Inflammatory macrophage treated with lipopolysaccharide for 1 hour (primary cell): ENCODE measurements at regions not wholly inside any gene's neighbourhood (a gene's known extent, or its start where the extent isn't known, plus 50 kb on each side); places are given as distances from the start of the nearest gene placed in this dataset.

Experiments
- DNase-seq, 2 donors: peaks; one replicate each; pipeline ENCODE4 v3.0.0-alpha.2; 2020 to 2022

DNA sequence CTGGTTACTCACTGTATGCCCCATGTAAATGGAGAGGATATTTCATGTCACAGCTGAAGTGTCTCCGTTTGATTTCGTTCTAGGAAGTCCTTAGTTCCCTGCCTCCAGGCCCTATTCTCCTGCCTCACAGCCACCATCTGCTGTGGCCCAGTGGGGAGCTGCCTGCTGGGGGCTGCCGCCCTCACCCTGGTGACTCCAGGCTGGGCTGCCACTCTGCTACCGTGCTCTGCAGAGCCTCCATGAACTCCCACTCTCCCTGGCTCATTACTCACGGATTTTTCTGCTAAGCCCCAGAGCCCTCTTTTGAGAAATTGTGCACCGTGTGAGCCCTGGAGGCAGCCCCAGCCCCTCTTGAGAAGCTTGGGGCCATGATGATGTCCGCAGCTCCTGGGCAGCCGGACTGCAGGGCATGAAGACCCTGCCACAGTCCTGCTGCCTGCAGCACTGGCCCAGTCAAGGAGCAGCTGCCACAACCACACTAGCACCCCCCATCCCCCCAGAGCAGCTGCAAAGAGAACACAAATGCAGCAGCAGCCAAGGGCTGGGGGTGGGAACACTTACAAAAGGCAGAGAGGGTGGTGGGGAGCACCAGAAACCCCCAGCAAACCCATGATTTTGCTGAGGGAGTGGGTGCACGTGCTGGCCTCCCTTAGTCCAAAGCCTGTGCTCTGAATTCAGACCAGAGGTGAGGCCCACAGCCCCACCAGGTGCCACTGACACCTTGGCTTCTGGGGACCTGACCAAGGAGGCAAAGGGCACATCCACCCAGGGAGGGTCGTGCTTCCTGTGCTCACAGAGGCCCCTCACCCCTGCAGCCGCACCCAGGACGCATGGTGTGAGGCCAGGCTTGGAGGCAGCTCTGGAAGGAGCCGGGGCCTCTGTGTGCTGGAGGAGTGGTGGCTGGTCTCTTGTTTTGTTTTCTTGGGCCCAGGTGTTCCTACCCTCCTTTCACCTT lies 270.2 kb upstream of the RAB6C start:
- no peak for DNase-seq

DNA sequence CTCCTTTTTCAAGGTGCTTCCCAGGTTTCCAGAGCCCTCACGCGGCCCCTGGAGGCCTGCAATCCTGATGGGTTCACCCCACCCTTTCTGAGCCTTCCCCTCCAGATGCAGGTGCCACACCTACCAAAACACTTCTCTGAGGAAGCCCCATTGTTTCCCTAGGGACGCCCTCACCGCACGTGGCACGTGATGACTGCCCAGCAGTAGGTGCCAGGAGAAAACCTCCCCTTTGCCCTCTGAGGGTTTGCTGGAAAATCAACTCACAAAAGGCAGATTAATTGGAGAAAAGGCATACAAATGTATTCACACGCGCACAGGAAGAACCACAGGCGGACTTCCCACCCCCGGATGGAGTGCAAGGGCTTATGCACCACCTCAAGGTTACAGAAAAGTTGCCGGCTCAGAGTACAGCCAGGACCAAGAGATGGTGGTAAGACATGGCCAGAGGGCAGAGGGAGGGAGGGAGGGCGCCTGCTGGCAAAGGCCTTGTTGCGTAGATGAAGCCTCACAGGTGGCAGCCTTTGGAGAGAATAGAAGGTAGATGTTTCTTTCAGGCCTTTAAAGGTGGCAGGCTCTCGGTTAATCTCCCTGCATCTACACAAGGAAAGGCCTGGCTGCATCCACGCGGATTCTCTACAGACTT lies 269.4 kb upstream of the RAB6C start:
- no peak for DNase-seq

DNA sequence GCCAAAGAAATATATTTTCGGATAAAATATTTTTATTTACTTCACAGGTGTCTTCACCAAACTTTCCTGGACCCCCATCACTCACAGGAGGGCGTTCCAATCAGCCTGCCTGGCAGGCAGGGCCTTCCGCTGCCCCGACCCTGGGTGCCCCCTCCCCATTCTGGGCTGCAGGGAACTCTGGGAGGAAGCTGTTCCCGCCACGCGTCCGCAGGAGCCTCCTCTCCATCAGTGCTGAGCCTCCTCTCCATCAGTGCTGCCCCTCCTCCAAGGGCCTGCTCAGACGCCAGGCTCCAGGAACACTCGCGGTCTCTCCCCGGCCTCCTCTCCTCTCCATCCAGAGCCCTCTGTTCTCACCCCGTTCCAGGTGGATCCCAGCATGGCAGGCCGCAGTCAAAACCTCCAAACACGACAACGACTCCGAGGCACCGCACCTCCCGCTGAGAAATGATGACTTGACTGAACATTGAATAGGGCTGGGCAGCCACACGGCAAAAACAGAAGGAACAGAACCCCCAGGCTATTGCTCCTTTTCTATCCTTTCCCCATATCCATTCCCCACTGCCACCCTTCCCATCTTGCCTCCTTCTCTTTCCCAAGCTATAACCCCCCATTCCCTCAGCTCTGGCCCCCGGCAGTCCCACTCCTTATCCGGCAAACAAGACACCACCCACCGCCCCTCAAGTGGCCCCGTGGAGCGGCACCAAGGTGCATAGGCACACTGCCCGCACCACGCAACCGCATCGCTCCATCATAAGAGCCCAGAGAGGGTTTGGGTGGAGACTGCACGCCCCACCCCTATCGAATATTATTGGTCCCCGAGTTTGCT lies 268.6 kb upstream of the RAB6C start:
- DNase-seq = no peak

DNA sequence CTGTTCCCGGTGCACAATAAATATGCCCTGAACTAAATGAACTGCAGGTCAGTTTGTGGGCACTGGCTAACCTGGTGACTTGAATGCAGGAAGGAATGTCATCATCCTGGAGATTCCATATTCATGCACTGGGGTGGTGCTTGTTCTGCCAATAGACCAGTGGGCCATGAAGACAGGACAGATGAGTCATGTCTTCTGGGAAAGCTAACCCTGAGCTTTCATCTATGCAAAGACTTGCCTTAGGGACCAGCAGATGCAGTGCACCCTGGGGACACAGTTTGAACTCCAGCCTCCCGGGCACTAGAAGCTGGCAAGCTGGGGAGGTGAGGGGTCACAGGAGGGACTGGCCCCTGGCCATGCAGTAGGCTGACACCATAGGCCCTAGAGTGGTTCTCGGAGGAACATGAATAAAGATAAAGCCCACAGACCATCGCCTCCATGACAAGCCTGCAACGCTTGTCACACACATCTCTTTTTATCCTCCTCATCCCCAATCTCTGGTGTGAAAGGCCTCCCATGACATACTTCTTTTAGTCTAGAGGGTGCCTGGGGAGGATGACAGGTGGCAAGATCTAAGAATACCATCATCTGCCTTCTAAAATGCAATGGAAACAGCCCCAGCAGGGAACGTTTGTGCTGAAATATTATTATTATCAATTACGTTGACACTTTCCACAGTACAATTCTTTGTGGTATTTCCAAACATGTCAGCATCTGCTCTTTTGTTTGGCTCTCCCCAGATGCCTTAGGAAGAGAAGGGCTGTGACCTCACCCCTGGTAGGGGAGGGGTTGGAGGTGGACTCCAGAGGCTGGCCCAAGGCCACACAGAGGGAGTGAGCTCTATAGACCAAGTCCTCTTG lies 267.4 kb upstream of the RAB6C start:
- peak; percentile 2 to 27 for DNase-seq

DNA sequence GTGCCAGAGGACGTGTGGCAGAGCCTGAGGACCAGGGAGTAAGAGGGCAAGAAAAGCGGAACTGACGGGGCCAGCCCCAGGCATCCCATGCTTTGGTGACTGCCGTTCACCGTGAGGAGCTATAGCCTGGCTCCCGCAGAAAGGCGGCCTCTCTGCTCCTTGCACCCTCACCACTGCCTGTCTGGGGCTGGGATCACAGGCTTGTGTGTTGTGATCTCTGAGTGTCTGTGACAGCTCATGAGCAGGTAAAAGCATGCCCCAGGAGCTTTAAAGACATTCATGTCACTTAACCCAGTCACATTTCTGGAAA lies 266.8 kb upstream of the RAB6C start:
- no peak for DNase-seq

DNA sequence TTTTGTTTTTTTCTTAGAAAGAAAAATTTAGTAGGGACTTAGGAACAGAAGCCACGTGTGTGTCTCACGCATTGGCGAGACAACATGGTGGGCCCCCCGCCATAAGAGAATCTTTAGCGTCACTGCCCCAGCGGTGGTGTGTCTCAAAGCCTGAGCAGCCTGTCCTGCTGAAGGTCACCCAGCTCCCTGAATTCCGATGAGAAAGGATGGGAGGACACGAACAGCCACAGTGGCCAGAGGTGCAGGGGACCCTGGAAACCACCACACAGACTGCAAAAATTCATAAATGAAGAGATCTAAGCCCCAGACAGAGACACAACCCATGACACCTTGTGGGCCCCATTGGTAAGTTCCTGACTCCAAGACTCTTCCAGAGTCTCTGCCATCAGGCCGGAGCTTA lies 266.1 kb upstream of the RAB6C start:
- DNase-seq = no peak

DNA sequence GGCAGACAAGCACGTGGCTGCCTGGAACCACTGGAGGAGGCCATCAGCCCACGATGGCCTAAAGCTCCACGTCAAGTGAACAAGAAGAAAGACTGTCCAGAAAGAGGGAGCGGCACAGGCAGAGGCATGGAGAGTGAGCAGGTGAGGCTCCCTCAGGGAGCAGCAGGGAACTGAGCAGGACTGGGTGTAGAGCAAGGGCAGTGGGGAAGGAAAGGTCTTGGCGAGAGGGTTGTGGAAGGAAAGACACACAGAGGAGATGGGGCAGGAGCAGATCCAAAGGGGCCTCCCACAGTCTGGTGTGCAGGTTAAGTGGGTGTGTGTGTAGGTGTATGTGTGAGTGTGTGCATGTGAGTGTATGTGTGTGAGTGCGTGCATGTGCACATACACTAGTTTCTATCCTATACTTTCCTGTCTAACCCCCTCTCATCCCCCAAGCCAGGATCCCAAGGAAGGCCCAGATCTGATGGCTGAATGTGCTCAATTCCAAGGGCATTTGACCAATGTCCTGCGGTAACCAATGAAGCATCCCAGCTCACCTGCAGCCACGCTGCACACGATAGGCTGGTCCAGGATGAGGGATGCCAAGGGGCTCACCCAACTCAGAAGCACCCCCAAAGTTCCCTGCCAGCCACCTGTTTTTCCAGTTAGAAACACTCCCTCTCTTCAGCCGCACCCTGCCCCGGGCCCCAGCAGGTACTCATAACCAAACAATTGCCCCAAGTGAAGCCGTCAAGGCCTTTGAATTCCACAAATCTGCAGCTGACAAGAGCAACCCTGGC lies 262.5 kb upstream of the RAB6C start:
- no peak for DNase-seq

DNA sequence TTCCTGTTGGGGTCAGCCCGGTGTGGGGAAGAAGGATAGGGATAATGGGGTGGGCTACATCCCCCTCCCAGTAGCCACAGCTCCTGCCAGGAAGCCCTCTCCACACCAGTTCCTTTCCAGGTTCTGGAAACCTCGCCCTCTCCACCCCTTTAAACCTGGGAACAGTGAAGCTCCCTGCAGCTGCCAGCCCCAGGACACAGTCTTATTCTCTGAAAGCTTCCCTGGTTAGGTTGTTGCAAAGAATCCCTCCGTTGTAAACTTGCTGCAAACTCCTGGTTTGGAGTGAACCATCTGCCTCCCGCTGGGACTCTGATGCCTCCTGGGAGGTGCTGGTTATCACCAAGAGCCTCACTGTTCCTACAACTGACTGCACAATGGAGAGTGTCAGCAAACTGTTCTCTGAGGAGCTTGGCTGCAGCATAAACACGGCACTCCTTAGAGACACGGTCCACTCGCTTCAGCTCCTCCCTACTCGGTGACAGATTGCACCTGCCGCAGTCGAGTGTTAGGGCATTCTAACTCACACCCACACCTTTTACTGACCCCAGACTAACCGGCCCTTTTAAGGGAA lies 261.8 kb upstream of the RAB6C start:
- no peak for DNase-seq

DNA sequence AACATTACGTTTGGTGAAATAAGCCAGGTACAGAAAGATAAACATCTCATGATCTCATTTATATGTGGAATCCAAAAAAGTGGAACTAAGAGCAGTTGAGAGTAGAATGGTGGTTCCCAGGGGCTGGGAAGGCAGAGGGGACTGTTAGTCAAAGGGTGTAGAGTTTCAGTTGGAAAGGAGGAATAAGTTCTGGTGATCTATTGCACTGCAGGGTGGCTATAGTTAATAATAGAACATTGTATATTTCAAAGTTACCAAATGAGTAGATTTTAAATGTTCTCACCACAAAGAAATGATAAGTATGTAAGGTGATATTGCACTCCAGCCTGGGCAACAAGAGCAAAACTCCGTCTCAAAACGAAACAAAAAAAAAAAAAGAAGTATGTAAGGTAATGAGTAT lies 260.1 kb upstream of the RAB6C start:
- DNase-seq = no peak

DNA sequence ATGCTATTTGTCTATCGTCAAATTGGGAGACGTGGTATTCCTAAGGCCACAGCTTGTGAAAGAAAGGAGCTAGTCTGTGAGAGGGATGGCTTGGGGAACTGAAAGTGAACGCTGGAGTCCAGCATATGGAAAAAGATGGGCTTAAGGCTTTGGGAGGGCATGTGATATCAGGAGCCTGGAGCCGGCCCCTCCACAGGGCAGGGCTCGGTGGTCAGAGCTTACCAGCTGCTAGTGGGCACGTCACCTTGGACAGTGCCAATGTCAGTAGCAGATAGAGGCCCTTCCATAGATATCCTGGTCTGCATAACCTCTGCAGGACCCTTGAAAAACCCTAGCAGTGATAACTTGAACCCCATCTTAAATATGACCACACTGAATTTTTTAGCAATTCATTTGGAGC lies 259.1 kb upstream of the RAB6C start:
- no peak for DNase-seq

DNA sequence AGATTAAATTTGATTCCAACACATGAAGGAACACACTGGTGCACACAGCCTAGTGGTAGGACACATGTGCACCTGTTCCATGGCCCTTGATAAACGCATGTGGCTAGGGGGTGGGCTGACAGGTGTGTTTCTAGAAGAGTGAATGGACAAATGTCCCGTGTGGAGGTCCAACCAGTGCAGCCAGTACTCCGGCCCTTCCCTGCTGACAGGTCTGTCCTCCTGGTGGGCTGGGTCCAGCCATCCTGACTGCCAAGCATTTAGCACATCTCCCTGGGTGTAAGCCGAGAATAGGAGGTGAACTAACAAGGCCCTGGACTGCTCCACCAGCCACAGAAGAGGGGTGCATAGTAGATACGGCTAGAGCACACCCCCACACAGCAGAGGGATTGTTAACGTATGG lies 258.7 kb upstream of the RAB6C start:
- DNase-seq = no peak

DNA sequence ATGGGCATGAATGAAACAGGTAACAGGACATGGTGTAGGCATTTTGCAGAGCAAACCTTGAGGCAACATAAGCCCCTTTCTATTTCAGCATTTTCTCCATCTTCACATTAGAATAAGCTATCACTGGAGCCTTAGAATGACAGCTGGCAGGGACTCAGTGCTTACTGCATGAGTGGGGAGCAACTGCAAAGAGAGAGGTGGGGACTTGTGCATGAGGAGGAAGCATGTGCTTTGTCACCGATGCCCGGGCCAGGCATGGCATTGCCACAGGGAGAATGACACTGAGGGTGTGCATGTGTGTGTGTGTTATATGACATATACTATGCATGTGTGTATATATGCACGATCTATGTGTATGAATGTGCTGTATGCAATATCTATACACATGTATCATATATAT lies 258.2 kb upstream of the RAB6C start:
- DNase-seq = no peak

DNA sequence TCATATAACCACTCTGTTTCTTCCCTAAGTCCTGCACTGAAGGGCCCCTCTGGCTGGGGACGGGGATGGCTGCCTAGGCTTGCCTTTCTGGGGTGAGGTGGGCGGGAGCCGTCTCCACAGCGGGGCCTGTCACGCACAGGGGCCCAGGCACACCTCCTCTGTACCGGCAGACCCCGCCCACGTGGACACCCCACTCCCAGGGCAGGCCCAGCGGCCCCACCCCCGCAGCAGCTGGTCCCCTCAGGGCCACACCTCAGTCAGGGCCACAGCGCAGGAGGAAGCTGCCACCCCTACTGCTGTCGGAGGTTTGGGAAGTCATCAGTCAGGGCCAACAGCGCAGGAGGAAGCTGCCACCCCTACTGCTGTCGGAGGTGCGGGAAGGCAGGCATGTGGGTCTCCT lies 257.6 kb upstream of the RAB6C start:
- no peak for DNase-seq

DNA sequence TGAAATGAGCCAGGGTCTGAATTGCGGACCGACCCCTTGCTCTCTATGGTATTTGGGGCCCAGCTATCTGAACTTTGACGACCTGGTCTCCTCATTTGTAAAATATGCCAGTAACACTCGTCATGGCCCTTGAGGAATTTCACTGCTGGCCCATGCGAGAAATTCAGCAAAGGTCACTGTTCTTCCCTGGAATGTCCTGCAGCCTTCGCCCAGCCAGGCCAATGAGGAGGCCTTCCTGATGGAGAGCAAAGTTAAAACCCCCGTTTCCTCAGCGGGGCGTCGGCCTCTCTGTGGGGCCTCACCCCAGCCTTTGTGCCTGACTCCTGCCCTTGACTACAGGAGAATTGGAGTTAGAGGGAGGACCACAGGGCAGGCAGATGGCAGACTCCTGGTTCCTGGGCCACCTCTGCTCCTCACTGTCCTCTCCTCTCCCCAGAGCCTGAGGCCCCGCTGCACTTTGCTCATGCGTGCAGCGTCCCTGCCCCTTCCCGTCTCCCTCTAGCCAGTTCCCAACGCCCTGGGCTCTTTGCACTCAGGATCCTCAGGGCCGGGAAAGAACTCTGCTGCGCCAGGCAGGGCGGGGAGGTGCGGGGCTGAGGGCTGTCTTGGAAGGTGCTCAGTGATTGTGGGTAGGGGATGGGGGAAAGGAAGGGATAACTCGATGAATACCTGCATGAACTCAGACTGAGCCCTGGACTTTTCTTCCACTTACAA lies 257.0 kb upstream of the RAB6C start:
- DNase-seq = no peak

DNA sequence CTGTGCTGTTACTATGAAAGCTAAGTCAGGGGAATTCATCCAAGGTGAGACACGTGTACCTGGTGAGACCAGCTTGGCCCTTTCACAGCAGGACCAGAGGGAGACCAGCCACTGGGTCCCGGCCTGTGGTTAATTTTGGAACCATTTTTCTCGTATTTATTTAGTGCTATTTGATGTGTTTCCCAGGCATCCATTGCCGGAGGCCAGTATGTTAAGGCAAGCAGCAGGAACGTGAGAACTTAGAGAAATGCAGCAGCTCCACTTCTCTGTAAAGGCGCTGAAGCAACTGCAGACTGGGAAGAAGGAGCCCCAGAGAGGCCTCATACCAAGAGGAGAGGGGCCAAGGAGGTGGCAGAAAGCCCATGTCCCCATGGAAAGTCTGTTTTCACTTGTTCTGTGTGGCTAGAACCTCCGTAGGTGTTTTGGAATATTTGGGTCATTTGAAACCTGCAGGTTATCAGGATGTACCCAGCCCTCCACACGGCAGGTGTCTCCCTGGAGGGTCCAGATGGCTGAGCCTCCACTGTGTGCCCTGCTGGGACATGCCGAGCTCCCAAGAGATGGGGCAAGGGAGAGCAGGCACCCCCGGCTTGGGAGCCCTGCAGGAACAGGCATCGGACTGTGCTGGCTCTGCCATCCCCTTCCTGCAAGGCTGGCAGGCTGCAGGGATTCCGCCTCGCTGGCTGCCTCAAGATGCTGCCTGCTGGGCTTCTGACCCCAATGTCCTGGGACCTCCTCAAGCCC lies 256.0 kb upstream of the RAB6C start:
- no peak for DNase-seq

DNA sequence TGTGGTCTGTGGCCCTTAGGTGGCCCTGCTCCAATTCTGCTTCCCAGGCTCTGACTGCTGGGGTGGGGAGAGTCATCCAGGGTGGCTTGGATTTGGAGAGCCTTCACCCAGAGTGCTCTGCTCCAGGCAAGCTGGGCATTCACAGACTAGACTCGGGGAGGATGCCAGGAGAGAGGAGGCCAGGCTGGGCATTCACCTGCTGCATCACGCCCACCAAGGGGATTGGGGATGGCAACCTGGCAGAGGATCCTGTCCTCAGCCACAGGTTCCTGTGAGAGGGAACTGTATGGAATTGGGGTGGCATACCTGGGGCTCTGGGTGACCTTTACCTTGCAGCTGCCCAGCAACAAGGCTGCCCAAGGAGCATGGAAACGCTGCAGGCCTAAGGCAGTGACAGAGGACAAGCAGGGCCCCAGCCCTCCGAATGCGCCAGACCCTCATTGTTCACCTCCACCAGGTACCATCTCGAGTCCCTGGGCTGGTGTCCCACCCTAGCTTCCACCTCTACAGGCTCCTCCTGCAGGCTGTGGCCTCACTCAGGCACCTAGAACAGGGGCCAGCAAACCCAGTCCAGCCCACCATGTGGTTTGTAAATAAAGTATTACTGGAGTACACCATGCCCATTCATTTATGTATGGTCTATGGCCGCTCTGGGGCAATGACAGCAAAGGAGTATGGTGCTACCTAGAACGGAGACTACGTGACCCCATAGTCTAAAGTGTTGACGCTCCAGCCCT lies 255.3 kb upstream of the RAB6C start:
- no peak for DNase-seq

DNA sequence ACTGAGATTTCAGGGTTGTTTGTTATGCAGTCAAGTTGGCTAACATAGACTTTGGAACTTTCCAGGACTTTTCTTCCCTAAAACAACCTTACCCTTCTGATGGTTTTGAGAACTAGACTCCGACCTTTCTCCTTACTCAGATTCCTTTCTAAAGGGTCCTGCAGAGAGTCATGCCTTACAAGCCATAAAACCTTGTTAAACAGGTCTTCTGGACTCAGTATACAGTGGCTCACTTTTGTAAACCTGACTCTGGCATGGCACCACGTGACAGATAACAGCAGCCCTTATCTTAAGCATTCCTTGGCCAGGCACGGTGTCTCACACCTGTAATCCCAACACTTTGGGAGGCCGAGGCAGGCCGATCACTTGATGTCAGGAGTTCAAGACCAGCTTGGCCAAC lies 253.2 kb upstream of the RAB6C start:
- DNase-seq = no peak

DNA sequence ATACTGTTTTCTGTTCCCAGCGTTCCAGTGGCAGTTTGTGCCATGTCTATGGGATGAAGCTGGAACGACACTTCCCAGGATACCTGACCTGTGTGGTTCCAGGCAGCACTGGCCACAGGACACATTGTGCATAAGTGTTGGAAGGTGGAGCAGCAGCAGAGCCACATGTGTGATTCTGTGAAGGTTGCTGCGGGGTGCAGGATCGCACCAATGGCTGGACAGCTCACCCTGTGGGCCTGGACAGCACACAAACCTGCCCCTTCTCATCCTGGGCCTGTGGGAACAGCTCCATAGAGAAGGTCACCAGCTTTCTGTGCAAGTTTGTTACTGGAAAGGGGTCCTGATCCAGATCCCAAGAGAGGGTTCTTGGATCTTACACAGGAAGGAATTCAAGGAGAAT lies 252.2 kb upstream of the RAB6C start:
- DNase-seq = no peak
